Lung microvascular endothelial cell (primary cell): ENCODE measurements at regions not wholly inside any gene's neighbourhood (a gene's known extent, or its start where the extent isn't known, plus 50 kb on each side); places are given as distances from the start of the nearest gene placed in this dataset.

ENCODE experiments used
- DNase-seq, 2 donors: peaks; one replicate each; pipeline versions ENCODE4 v3.0.0 to v3.0.0-alpha.2; 2010; ENCODE audit warnings: low read depth in 2 of 2

DNA sequence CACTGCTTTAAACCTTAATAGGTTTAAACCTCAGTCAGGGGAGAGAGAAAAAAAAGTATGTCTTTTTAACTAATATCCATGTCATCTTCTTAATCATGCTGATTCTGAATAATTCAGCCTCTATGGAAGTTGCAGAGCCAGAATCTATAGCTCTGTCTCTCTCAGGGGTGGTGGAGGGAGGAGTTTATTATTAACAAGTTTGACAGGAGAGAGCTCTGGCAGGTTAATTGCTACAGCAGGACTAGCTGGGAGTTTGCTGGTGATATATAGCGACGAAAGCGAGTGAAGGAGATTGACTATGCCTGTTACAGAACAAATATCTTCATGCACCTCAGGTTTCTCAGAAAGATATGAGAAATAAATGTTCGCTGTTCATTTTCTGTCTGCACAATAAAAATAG lies 586.4 kb downstream of the TLE4 start:
- no peak for DNase-seq

DNA sequence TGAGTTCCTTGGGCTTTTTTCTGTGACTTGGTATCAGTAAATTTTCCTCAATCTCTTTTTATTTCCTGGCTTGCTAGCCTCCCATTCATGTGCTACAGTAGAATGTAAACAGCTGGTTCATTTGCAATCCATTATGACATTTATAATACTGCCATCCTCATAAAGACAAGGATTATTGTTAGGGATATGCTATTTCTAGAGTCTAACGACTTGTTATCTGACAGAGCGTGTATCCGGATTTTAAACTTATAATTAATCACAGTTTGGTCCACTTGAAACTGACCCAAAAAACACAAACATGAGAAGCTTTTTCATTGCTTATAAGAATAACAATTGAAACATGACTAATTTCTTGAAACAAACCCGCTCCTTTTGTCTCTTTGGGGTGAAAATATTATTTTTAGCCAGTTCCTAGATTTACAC lies 585.8 kb downstream of the TLE4 start:
- peak in 1 of 2 donors; percentile 7 for DNase-seq

DNA sequence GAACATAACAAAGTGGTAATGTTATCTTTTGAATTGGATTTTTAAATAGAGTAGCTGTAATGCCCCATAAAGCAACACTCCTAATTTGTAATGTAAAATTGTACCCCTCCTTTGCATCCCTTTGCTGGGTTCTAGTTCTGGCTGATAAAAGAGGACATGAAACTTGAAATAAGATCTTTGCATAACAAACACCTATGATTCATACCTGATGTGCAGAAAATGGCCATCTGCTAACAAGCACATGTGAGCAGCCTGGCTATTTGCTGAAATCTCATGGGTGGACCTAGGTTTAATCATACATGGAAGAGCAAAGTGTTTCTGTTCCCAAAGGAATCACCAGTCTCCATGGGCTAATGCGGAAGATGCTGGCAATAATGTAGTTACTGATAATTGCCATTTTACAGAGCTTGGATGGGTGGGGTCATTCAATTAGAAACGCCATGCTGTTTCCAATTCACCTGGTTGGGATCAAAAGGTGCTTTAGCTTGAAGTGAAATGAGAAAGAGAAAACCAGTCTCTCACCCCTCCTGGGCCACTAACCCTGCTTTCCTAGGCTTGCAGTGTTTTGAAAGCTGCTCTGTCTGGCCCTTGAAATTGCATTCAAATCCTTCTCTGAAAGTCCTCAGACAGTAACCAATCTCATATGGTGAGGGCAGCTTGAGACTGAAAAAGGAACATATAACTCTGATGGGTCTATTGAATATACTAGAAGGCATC lies 585.1 kb downstream of the TLE4 start:
- DNase-seq, result no peak

DNA sequence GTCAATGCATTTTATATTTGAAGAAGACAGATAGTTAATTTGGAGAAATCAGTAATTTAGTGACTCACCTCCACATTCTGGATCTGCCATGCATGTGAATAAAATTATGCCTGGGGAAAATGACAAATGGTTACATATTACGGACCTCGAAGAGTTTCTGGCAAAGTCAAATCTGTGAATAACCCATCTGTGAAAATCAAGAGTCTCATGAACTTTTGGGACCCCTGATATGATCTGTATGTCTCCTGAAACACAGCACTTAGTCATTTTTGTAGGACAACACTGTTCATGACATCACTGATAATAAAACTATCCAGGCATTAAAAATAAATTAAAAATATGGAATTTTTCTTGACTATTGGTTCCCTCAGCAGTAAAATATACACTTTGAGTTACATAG lies 584.5 kb downstream of the TLE4 start:
- no peak for DNase-seq

DNA sequence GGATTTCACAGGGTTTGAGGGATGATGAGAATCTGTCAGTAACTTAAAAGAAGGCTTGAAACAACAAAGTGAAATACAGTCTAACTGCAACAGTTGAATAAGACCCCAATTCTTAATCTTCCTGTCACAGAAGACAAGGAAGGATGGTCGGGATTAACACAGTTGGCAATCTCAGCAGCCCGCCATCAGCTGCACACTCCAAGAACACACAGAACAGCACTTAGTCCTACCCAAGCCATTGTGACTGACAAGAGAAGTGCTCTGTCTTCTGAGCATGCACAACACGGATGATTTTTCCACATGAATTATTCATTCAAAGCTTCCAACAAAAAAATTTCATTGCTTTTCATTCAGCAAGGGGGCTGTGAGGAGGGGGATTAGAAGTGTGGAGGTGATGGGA lies 576.1 kb downstream of the TLE4 start:
- DNase-seq, result no peak

DNA sequence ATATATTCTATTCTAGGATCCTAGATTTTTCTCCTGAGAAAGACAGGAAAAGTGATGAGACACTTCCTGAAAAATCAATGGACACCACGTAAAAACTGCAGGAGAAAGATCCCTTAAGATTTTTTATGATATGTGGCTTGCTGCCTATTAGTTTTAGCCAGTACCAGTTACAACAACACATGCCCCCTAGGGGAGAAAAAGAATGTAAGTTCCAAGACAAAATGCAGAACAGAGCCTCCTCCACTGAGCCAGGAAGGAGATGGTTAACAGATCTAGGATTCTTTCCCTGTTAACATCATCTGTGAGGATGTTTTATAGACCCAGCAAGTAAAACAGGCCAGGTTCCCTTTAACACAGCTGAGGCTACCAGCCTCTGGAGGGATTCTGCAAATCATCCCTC lies 574.7 kb downstream of the TLE4 start:
- DNase-seq, result no peak

DNA sequence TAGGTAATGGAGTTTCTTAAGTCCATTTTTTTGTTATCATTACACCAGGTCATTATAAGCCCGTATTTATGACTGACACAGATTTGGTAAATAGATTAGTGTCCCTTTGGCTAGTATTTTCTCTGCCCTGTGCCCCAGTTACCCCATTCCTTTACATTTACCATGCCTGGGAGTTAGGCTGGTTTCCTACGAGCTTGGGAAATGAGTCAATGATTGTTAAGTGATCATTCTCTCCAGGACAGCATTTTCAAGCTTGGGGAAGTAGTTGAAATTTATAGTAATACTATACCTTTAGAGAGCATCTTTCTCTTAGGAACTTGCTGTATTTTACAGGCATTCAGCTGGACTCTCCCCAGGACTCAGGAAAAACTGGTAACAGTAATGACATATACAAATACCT lies 573.1 kb downstream of the TLE4 start:
- no peak for DNase-seq

DNA sequence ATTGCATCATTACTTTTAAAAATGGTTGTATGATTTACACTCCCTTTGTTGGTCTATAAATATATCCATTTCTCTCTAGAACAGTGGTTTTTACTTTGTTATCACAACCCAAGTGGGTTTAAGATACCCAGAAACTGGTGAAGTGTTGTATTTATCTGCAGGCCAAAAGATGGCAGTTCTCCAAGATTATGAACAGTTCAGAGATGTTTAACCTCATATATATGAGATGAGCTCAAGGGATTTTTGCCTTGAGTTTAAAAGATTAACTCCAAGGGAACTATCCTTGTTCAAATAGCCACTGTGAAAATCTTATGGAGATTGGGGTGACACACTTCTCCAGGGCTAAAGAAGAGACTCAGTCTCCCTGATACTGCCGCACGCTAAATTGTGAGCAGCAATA lies 572.6 kb downstream of the TLE4 start:
- DNase-seq, result no peak

DNA sequence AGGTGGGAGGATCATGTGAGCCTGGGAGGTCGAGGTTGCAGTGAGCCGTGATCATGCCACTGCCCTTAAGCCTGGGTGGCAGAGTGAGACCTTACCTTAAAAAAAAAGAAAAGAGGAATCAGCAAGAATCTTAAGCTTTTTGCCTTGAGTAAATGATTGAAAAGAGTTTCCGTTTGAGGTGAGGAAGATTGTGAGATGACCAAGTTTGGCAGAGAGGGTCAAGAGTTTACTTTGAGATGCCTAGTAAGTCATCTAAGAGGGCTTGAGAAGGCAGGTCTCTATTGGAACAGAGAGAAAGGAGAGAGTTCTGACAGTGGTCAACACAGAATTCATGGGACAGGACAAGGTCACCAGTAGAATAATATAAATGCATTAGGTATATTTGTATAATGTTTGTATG lies 572.1 kb downstream of the TLE4 start:
- DNase-seq, result no peak

DNA sequence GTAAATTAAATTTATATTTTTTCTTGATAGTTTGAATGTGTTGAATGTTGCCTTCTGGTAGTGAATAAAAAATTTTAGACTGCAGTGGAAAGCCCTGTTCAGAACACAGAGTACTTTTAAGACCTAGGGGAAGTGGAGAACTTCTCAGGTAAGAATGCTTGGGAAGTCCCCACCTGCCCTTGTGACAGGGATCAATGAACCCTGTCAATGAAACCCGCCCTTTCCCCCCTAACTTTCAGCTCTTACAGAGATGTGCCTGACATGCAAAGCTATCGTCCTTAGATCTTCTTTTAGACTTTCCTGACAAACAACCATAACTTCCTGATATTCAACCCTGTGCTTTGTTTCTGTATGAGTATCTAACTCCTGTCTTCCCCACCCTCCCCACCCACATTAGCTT lies 562.7 kb downstream of the TLE4 start:
- DNase-seq, result no peak

DNA sequence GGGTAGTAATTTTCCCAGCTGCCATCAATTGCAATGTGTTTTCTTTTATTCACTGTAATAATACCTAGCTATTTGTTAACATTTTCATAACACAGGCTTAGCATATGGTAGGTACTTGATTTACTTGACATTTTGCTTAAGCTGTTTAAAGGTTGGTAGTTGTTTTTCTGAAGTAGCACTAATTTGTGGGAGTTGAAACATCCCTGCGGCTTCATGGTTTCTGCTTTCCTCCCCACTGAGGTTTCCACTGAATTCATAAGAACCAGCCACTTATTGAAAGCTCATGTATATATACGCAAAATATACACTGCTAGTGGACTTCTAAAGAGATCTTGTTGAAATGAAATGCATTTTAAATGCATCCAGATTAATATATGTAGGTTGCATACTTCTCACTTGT lies 559.9 kb downstream of the TLE4 start:
- DNase-seq, result no peak

DNA sequence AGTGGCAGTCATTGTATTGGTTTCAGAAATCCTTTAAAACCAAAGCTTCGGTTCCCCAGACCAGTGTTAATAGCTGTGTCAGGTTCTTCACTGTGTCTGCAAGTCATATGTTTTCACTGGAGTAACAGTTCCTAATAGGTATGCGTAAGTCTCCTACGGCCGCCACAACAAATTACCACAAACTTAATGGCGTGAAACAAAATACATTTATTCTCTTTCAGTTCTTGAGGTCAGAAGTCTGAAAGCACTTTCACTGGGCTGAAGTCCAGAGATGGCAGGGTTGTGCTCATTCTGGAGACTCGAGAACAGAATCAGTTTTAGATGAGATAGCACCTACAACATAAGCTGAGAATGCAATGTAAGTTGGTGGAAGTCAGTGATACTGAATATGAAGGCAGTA lies 556.2 kb downstream of the TLE4 start:
- DNase-seq, result no peak

DNA sequence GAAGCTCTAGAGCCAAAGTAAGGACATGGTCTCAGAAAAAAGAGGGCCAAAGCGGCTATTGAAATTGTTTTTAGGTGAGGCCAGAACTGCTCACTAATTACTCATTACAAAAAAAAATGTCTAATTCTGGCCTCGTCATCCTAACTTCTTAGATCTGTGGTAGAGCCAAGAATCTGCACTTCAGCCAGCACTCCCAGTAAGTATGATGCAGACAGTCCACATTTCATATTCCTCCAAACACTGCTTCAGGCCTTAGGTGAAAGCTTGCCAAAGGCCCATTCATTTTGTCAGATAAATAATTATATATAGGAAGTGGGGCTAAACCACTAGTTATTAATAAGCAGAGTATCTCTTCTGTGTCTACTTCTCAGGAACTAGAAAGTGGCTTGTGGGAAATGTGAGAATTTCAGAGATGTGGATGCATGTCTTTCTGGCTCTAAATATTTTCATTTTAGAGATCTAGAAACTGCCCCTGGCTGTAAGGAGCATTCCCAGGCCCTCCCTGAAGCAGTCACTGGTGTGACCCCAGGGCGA lies 554.0 kb downstream of the TLE4 start:
- DNase-seq, result no peak

DNA sequence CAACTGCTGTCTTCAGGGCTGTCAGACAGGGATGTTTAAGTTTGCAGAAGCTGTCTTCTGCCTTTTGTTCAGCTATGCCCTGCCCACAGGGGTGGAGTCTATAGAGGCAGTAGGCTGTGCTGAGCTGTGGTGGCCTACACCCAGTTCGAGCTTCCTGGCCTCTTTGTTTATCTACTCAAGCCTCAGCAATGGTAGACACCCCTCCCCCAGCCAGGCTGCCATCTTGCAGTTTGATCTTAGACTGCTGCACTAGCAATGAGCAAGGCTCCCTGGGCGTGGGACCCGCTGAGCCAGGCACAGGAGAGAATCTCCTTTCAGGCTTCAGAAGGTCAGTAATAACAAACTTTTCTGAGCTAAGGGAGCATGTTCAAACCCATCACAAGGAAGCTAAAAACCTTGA lies 545.3 kb downstream of the TLE4 start:
- DNase-seq, result no peak

DNA sequence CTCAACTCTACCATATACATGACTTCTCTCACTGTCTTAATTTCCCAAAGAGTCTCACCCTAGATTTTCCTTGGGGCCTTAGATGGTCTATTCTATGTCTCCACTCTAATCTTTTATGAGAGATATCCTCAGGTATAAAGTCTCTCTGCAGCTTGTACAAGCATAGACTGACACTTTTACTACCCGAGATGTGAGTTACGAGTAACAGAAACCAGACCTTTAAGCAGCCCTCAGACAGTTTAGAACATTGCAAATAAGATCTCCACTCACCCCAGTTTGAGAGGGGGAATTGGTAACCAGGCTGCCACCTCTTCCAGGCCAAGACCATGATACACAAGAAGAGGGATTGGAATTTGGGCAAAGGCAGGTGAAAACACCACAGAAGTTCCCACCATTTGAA lies 542.5 kb downstream of the TLE4 start:
- DNase-seq, result no peak

DNA sequence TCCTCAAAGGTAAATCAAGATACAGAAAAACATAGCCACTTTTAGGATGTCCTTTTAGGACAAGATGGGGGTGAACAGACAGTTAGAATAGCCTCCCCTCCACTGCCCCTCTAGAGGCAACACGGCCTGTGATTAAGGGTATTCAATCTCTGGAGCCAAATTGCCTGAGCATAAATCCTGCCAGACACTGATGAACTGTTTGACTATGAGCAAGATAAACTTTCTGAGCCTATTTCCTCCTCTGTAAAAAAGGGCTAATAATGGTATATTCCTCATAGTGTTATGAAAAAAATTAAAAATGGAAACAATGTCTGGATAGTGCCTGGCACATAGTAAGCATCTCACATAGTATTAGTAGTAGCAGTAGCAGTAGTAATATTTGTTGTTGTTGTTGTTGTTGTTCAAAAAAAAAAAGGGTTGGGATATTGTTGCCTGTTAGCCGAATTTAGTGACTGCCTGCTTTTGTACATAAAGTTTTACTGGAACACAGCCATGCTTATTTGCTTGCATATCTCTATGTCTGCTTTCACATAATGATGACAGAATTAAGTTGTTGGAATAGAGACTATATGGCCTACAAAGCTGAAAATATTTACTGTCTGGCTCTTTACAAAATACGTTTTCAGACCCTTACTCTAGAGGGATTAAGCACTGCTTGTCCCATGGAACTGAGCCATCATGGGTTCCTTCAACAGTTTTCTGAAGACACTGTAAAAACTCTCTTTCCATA lies 536.3 kb downstream of the TLE4 start:
- no peak for DNase-seq

DNA sequence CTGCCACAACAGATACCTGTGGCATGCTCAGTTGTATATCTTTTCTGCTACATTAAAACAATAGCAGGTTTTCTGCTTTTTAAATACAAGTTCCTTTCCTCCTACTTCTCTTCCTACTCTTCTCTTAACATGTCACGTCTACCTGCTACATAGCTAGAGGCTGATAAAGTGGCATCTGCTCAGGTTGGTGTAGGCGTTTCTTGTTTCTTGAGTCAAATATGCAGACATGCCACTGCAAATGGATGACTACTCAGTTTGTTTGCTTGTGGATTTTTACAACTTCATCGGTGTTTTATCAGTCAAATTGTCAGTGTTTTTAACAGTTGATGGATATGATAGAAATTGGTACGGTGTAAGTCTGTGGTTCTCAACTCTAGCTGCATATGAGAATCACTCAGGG lies 525.7 kb downstream of the TLE4 start:
- no peak for DNase-seq

DNA sequence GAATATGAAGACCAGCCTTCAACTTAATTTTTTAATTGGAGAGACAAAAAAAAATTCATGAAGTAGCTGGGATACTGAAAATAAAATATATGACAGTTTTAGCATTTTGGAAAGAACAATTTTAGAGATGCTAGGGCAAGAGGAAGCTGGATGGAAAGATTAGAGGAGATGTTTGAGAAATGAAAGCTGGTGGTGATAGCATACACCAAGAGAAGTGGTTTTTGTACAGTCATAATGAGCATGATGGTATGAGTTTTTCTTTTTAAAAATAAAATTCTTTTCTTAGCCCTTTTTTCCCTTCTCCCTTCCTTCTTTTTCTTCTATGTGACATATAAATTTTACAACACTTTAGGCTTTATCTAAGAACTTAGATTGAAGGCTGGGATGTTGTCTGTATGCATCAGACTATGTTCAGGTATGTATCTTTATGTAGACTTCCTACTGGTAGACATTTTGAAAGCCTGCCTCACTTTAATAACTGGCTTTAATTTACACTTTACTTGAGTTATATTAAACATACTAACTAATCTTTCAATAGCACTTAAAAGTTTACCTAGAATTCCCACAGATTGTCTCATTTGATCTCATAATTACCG lies 522.5 kb downstream of the TLE4 start:
- DNase-seq, result no peak

DNA sequence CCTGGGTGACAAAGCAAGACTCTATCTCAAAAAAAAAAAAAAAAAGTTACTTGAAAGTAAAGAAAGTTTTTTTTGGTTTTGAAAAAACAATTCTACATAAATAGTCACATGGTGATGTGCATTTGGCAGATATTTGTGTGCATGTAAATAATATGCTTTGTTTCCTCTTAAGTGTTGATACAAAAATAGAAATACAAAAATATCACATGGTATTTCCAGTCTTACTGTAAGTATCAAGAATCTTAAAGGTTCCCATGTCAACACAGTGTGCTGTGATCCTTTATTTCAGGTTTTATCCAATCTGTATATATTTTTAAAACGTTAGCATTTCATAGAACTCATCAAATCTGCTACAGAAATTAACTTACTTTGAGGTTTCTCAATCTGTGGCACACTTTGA lies 521.9 kb downstream of the TLE4 start:
- DNase-seq, result no peak

DNA sequence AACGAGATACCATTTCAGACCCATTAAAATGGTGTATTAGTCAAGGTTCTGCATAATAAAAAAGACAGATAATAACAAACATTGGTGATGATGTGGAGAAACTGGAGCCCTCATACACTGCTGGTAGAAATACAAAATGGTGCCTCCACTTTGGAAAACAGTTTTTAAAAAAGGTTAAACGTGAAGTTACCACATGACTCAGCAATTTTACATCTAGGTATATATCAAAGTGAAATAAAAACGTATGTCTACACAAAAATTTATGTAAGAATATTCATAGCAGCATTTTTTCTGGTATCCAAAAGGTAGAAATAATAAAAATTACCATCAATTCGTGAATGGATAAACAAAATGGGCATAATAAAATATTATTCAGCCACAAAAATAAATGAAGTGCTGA lies 519.8 kb downstream of the TLE4 start:
- no peak for DNase-seq

DNA sequence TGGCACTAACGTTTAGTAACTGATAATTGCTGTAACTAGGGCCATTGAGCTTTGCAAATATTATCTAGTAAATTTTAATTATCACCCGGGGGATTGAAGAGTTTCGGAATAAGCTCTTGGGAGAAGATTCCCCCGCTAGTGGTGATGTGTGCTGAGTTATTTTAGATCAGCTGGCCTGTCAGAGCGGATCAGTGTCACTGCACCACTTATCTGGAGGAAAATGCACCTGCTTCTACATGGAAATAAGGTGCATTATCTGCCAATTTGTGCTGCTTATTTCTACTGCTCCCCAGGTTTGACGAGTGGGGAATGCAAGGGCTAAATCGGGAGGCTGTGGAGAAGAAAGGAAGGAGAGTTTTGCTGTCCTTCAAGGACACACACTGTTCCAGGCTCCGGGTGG lies 518.6 kb downstream of the TLE4 start:
- DNase-seq, result no peak

DNA sequence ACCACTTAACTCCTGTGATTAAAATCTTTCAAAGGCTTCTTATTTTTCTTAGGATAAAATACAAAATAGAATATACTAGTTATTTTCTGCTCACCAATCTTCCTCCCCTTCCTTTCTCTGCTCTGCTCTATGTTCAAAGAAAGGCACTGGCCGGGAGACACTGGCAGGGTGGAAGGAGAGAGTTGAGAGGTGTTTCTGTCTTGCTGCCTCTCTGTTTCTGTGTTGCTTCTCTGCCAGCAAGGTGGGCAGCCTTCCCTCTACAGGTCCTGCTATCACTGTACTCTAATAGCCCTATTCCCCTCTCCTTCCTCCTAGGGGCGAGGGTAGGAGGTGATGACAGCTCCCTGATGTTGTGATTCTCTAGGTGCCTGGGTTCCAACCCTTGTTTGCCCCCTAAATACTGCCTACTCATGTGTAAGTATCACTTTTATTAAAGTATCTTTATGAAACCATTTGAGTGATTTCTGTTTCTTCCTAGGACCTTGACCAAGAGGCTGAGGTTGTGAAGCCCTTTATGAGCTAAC lies 515.1 kb downstream of the TLE4 start:
- no peak for DNase-seq

DNA sequence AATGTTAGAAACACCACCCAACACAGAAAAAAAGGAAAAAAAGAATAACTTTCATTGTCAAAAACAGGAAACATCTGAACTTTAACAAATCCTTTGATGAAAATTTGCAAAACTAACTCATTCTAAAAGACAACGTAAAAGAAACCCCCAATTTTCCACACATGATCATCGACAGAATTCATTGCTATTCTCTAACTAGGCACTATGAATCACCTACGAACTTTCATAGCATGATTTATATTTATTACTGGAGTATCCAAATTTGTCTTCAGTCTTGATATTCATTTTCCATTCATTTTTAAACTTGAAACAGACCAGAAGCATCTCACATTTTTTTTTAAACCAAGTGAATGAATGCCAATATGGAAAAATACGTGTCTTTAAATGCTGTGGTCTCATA lies 514.6 kb downstream of the TLE4 start:
- DNase-seq, result no peak
